Effector memory CD8-positive, alpha-beta T cell (primary cell): ENCODE measurements at regions not wholly inside any gene's neighbourhood (a gene's known extent, or its start where the extent isn't known, plus 50 kb on each side); places are given as distances from the start of the nearest gene placed in this dataset.
"Not testable (repeated sequence)": the region's sequence is repeated elsewhere in the genome, so short reads cannot be mapped to it uniquely, and the experiment has no call there.

Experiments
- ATAC-seq: fragments of 150-1000 bp; cut with Tn5 transposase; replicated peaks from 2 replicates; pipeline ENCODE4 v1.10.0; 2021; ENCODE audit warnings: mild to moderate bottlenecking, moderate library complexity
- DNase-seq, 3 experiments: peaks; one replicate each; pipeline ENCODE4 v3.0.0; 2021
- H3K27ac Mint-ChIP-seq, 2 donors: one replicate each; pipeline ENCODE4 v1.8.0; 2022; ENCODE audit warnings: mild to moderate bottlenecking in 2 of 2, mixed read lengths in 2 of 2, moderate library complexity in 2 of 2
- H3K27me3 Mint-ChIP-seq, 2 donors: one replicate each; pipeline ENCODE4 v1.8.0; 2022; ENCODE audit warnings: mixed read lengths in 2 of 2
- H3K36me3 Mint-ChIP-seq: one replicate; pipeline ENCODE4 v1.8.0; 2022; ENCODE audit warnings: mild to moderate bottlenecking, moderate library complexity, mixed read lengths; ENCODE audit not compliant: insufficient read depth
- H3K4me1 Mint-ChIP-seq, 2 donors: one replicate each; pipeline ENCODE4 v1.8.0; 2022; ENCODE audit warnings: low read depth in 2 of 2, mixed read lengths in 2 of 2
- H3K4me3 Mint-ChIP-seq, 2 donors: one replicate each; pipeline ENCODE4 v1.8.0; 2022; ENCODE audit warnings: mild to moderate bottlenecking in 2 of 2, mixed read lengths in 2 of 2, moderate library complexity in 2 of 2
- H3K9me3 Mint-ChIP-seq, 2 donors: one replicate each; pipeline ENCODE4 v1.8.0; 2022; ENCODE audit warnings: mixed read lengths in 2 of 2

DNA sequence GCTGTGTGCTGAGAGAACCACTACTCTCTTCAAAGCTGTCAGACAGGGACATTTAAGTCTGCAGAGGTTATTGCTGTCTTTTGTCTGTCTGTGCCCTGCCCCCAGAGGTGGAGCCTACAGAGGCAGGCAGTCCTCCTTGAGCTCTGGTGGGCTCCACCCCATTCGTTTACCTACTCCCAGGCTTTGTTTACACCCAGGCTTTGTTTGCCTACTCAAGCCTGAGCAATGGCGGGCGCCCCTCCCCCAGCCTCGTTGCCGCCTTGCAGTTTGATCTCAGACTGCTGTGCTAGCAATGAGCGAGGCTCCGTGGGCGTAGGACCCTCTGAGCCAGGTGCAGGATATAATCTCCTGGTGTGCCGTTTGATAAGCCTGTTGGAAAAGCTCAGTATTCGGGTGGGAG lies 386.8 kb upstream of the ZMIZ1 start:
- H3K27ac Mint-ChIP-seq, DNase-seq, H3K36me3 Mint-ChIP-seq, H3K9me3 Mint-ChIP-seq, ATAC-seq, H3K4me1 Mint-ChIP-seq, H3K4me3 Mint-ChIP-seq: not testable (repeated sequence)
- peaks cover 45 to 69% of the 10 kb centered on the region in 2 donors for H3K27me3 Mint-ChIP-seq

DNA sequence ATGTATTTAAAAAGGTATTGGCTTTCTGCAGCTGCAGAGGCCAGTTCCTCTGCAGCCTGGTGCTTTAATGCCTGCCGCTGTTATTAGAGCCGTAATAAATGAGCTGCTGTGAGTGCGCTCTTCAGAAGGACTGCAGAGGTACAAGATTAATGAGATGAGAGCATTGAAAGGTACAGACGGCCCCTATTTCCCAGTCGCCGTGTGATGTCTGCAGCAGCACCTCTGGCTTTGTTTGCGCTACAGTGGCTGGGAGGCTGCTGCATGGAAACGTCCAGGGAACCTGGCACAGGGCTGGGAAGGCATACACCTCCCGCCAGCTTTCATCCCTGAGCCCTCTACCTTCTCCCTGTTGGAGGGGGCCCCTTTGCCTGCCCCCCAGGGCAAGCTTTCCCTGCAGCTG lies 383.8 kb upstream of the ZMIZ1 start:
- Mint-ChIP-seq H3K36me3 (no peaks in the 10 kb centered on the region), H3K4me1 (no peaks in the 10 kb centered on the region), H3K27me3 (peaks cover 40 to 67% of the 10 kb centered on the region in 2 donors), H3K27ac (no peak overlapping the region), H3K4me3 (no peak overlapping the region), H3K9me3 (no peaks in the 10 kb centered on the region)
- no peak for ATAC-seq
- no peak for DNase-seq

DNA sequence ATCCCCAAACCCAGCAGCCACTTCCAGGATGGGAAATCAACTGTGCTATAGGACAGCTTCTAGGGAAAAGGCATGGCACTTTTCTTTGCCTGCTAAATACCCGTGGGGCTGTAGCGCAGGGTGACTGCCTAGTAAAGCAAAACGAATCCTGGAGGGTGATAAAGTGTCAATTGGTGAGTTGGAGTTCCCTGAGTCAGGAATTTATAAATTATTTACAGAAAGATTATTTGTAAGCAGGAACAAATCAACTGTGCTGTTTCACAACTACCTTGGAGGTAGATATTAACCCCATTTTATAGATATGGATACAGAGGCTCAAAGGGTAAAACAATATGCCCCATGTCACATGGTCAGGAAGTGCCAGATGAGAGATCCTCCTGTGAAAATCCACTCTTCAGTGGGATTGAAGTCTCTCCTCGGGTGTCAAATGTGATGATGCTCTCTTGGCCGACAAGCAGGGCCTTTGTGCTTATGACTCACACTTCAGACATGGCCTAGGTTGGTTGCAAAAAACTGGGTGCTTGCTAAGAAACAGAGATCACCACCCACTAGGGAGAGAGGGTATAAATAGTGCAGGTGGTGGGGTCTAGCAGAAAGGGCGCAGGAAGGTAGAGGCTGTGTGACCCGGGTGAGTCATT lies 383.2 kb upstream of the ZMIZ1 start:
- no peak overlapping the region for H3K27ac Mint-ChIP-seq
- DNase-seq (no peak), ATAC-seq (no peak)
- peaks cover 40 to 60% of the 10 kb centered on the region in 2 donors for H3K27me3 Mint-ChIP-seq
- no peaks in the 10 kb centered on the region for H3K9me3 Mint-ChIP-seq
- H3K4me3 Mint-ChIP-seq = no peak overlapping the region
- H3K36me3 Mint-ChIP-seq = no peaks in the 10 kb centered on the region
- no peaks in the 10 kb centered on the region for H3K4me1 Mint-ChIP-seq

- ATAC-seq = no peak
- no peak for DNase-seq
- Mint-ChIP-seq H3K27ac (no peak overlapping the region), H3K36me3 (no peaks in the 10 kb centered on the region), H3K4me1 (no peaks in the 10 kb centered on the region), H3K4me3 (no peak overlapping the region), H3K9me3 (no peaks in the 10 kb centered on the region), H3K27me3 (peaks cover 38 to 61% of the 10 kb centered on the region in 2 donors)
These were observed 382.2 kb upstream of the ZMIZ1 start for GRCh38 chr10:78686444-78687060.

DNA sequence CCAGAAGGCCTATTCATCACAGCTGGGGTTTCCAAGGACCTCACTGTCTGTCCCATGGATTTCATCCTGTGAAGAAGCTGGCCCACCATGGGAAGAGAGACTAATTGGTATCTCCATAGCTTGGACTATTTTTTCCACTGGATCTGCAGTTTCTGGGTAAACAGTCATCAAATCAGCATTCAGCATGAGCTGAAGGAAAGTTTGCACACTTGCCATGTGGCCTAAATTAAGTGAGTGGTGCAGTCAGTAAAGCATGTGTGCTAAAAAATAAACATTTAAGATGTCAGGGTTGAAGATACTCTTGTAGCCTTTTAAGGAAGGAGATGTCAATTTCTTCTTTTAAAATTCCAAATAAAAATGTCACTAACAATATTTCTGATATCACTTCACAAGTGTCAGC lies 381.1 kb upstream of the ZMIZ1 start:
- Mint-ChIP-seq H3K9me3 (no peaks in the 10 kb centered on the region), H3K27me3 (peaks cover 32 to 65% of the 10 kb centered on the region in 2 donors), H3K27ac (no peak overlapping the region), H3K4me3 (no peak overlapping the region), H3K4me1 (no peaks in the 10 kb centered on the region), H3K36me3 (no peaks in the 10 kb centered on the region)
- ATAC-seq = no peak
- DNase-seq = no peak

- no peak for ATAC-seq
- Mint-ChIP-seq H3K27me3 (peaks cover 32 to 66% of the 10 kb centered on the region in 2 donors), H3K4me1 (no peaks in the 10 kb centered on the region), H3K4me3 (no peak overlapping the region), H3K27ac (no peak overlapping the region), H3K9me3 (no peaks in the 10 kb centered on the region), H3K36me3 (no peaks in the 10 kb centered on the region)
- DNase-seq = no peak
These were observed 380.4 kb upstream of the ZMIZ1 start for GRCh38 chr10:78688230-78688900.

DNA sequence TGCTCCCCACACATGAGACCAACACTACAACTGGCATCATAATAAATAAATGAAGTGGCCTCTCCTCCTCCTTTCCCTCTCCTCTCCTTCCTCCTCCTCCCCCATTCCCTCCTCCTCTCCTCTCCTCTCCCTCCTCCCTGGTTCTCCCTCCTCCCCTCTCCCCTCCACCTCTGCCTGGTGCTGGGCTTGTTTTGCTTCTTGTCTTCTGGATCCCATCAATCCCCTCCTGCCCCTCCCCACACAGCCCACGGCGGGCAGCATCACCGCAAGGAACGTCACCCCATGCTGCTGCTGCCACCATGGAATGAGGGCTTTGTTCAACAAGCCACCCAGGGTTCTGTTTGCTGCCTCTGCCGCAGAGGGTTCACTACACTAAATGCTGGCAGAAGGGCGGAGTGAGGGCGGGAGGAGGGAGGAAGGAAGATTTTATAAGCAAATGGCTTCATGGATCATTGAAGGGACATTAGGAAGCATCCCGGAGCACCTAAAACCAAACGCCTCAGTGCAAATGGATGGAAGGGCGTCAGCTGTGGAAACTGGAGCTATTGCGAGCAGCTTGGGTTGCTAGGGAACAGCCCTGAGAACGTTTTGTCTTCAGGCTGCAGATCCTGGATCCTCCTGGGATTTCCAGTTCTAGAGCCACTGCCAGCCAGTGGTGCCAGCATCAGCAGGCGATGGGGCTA lies 379.7 kb upstream of the ZMIZ1 start:
- Mint-ChIP-seq H3K27me3 (peaks cover 37 to 66% of the 10 kb centered on the region in 2 donors), H3K36me3 (no peaks in the 10 kb centered on the region), H3K27ac (no peak overlapping the region), H3K9me3 (no peaks in the 10 kb centered on the region), H3K4me1 (no peaks in the 10 kb centered on the region), H3K4me3 (no peak overlapping the region)
- DNase-seq (no peak), ATAC-seq (no peak)

DNA sequence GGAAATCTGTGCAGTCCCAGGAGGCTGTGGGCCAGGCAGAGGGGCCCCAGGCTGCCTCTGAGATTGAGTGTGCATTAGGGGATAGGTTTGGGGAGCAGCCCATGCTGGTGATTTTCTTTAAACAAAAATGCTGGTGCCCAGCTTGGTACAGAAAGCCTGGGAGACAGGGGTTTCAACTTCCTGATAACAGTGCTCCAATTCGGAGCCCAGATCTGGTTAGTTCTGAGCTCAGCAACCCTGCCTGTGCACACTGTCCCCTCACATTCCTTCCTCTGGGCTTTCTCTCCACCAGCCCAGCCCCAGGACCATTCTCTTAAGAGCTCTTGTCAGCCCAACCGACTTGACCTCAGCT lies 379.2 kb upstream of the ZMIZ1 start:
- ATAC-seq = no peak
- peaks cover 35 to 66% of the 10 kb centered on the region in 2 donors for H3K27me3 Mint-ChIP-seq
- no peak for DNase-seq
- no peak overlapping the region for H3K4me3 Mint-ChIP-seq
- no peak overlapping the region for H3K27ac Mint-ChIP-seq
- no peaks in the 10 kb centered on the region for H3K36me3 Mint-ChIP-seq
- no peaks in the 10 kb centered on the region for H3K9me3 Mint-ChIP-seq
- no peaks in the 10 kb centered on the region for H3K4me1 Mint-ChIP-seq

- ATAC-seq (no peak), DNase-seq (no peak)
- no peak overlapping the region for H3K27ac Mint-ChIP-seq
- H3K4me3 Mint-ChIP-seq = no peak overlapping the region
- H3K36me3 Mint-ChIP-seq = no peaks in the 10 kb centered on the region
- H3K4me1 Mint-ChIP-seq = no peaks in the 10 kb centered on the region
- peaks cover 29 to 58% of the 10 kb centered on the region in 2 donors for H3K27me3 Mint-ChIP-seq
- H3K9me3 Mint-ChIP-seq = no peaks in the 10 kb centered on the region
These were observed 378.2 kb upstream of the ZMIZ1 start for GRCh38 chr10:78690354-78691111.

- Mint-ChIP-seq H3K4me1 (no peaks in the 10 kb centered on the region), H3K4me3 (no peak overlapping the region), H3K27ac (no peak overlapping the region), H3K27me3 (peaks cover 26 to 48% of the 10 kb centered on the region in 2 donors), H3K9me3 (no peaks in the 10 kb centered on the region), H3K36me3 (no peaks in the 10 kb centered on the region)
- ATAC-seq (no peak), DNase-seq (no peak)
These were observed 377.3 kb upstream of the ZMIZ1 start for GRCh38 chr10:78691301-78692030.

DNA sequence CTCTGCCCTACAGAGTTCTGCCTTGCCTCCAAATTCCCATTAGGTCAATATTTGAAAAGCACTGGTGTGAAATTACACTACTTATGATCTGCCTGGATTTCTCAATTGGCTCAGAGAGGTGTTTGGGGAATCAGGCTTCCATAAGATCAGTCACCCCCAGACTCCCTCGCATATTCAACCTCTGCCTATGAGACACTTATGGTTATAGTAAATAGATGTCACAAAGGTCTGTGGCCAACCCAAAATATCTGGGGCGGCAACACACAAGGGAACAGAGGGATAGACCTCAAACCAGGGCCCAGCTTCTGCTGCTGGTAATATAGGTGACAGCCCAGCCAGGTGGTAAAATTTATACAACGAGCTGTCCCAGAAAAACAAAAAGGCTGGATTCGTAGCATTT lies 376.7 kb upstream of the ZMIZ1 start:
- Mint-ChIP-seq H3K4me1 (no peaks in the 10 kb centered on the region), H3K9me3 (no peaks in the 10 kb centered on the region), H3K27ac (no peak overlapping the region), H3K4me3 (no peak overlapping the region), H3K36me3 (no peaks in the 10 kb centered on the region), H3K27me3 (peaks cover 21 to 44% of the 10 kb centered on the region in 2 donors)
- ATAC-seq = no peak
- no peak for DNase-seq

DNA sequence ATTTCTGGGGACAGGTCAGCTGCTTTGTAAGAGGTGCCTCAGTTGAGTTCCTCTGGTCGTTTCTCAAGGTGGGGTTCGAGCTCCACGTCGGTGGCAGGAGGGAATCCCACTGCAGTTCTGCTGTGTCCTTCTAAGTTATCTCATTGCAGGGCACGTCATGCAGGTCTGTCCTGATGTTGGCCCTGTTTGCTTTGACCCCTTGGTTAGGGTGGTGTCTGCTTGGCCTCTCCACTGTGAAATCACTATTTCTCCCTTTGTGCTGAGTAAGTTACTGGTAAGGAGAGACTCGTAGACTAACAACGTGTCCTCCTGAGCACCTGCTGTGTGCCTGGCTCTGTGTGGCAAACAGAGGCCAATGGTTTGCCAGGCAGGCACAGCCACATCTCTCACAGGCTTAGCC lies 372.9 kb upstream of the ZMIZ1 start:
- no peak overlapping the region for H3K4me3 Mint-ChIP-seq
- DNase-seq (no peak), ATAC-seq (no peak)
- H3K36me3 Mint-ChIP-seq = no peaks in the 10 kb centered on the region
- H3K4me1 Mint-ChIP-seq = peaks cover 0 to under 1% of the 10 kb centered on the region in 2 donors
- peaks cover 37 to 59% of the 10 kb centered on the region in 2 donors for H3K27me3 Mint-ChIP-seq
- no peak overlapping the region for H3K27ac Mint-ChIP-seq
- H3K9me3 Mint-ChIP-seq = no peaks in the 10 kb centered on the region
